GM19397 (cell line): ENCODE measurements at regions not wholly inside any gene's neighbourhood (a gene's known extent, or its start where the extent isn't known, plus 50 kb on each side); places are given as distances from the start of the nearest gene placed in this dataset.
"Not testable (repeated sequence)": the region's sequence is repeated elsewhere in the genome, so short reads cannot be mapped to it uniquely, and the experiment has no call there.

Experiments used
- ATAC-seq: cut with Tn5 transposase; IDR thresholded peaks from one replicate; pipeline ENCODE4 v1.9.1; 2021; ENCODE audit warnings: mild to moderate bottlenecking, moderate library complexity; ENCODE audit not compliant: unreplicated experiment

DNA sequence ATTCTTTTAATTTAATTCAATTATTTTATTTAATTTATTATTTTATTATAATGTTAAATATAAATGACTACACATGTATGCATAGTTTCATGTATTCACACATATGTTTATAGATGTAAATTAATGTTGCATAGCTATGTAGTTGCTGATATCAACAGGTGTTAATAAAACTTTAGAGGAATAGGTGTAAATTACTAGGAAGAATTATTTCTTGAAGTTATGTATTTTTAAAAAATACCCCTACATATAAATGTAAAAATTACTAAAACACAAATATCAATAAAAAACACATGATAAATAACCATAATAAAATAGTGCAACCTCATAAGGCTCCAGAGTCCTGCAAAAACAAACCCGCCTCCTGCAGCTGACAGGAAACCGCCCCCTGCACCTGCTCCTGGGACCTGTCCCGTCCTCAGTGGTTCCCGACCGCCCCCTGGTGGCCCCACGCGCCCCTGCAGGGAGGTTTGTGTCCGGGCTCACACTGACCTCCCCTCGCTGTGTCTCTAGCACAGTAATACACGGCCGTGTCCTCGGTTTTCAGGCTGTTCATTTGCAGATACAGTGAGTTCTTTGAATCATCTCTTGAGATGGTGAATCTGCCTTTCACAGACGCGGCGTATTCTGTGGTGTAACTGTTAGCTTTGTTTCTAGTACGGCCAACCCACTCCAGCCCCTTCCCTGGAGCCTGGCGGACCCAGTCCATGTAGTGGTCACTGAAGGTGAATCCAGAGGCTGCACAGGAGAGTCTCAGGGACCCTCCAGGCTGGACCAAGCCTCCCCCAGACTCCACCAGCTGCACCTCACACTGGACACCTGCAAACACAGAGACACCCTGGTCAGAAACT is 1264.0 kb downstream of the TMEM121 start:
- no peak for ATAC-seq

- ATAC-seq = no peak
Observed at GRCh38 chr14:106792543-106792942, 1266.2 kb downstream of the TMEM121 start.

DNA sequence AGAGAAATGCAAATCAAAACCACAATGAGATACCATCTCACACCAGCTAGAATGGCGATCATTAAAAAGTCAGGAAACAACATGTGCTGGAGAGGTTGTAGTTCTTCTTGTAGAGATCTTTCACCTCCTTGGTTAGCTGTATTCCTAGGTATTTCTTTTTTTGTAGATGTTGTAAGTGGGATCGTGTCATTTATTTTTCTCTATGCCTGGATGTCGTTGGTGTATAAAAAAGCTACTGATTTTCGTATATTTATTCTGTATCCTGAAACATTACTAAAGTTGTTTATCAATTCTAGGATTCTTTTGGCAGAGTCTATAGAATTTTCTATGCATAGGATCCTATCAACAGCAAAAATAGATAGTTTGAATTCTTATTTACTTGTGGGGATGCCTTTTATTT is 1271.8 kb downstream of the TMEM121 start:
- not testable (repeated sequence) for ATAC-seq

GRCh38 chr14:106802413-106803364 is 1276.3 kb downstream of the TMEM121 start:
- ATAC-seq = no peak

DNA sequence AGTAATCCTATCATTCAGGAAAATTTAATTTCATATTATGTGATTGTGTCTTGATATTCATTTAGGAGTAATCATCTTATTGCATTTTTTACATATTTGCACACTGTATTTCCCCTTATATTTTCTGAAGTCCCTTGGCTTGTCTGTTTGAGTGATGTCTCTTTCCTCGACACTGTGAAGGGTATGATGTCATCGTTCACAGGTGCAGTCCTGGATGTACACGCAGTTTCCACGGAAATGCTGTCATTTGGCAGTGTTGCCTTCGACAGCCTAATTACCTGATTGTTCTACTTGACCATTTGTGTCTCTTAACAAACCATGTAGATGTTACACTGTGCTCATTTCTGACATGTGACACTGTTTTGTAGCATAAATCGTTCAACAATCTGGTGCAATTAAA is 1277.0 kb downstream of the TMEM121 start:
- ATAC-seq = no peak

DNA sequence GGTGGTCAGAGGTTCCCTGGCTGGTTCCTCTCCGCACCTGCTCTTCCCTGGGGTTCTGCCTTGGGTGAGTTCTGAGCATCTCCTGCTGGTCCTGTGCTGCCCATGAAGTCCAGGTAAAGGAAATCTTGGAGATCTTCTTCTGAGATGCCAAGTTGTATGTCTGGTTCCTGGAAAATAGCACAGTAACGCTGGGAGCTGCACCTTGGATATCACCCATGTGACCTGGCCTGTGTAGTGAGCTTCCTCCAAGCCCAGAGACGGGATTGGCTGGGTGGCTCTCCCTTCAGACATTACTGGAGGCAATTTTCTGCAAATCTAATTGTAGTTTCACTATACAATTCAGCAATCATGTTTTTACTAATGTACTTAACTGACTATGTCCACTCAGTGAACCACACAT is 1281.1 kb downstream of the TMEM121 start:
- no peak for ATAC-seq

GRCh38 chr14:106808458-106808857 is 1282.1 kb downstream of the TMEM121 start:
- ATAC-seq = no peak

GRCh38 chr14:106808907-106809306 is 1282.5 kb downstream of the TMEM121 start:
- ATAC-seq = no peak

DNA sequence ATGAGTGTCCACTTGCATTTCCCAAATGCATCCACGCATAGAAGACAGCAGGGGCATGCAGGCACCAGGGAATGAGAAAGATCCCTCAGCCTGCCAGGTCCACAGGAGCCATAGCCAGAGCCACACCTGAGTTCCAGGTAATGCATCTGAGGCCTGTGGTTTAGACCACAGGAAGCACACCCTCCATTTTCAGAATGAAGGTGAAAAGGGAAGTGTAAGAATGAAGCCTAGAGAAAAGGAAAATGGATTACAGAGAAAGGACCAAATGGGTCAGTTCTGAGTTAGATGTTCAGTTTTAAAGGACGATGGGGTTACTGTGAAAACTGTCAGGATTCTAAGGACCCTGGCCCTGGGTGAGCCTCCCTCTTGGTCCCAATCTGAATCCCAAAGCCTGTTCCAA is 1283.2 kb downstream of the TMEM121 start:
- ATAC-seq = no peak

DNA sequence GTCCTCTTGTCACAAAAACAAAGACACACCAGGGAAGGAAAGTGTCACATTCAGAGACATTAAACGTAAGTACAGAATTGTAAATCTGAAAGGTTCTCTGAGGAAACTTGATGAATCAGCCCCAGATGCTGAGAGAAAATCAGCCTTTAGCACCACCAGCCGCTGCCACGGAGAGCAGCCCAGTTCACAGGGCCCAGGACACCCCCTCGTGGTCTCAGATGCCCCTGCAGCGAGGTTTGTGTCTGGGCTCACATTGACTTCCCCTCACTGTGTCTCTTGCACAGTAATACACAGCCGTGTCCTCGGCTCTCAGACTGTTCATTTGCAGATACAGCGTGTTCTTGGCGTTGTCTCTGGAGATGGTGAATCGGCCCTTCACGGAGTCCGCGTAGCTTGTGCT is 1283.8 kb downstream of the TMEM121 start:
- ATAC-seq = not testable (repeated sequence)

- ATAC-seq = no peak
Observed at GRCh38 chr14:106811162-106811561, 1284.8 kb downstream of the TMEM121 start.

DNA sequence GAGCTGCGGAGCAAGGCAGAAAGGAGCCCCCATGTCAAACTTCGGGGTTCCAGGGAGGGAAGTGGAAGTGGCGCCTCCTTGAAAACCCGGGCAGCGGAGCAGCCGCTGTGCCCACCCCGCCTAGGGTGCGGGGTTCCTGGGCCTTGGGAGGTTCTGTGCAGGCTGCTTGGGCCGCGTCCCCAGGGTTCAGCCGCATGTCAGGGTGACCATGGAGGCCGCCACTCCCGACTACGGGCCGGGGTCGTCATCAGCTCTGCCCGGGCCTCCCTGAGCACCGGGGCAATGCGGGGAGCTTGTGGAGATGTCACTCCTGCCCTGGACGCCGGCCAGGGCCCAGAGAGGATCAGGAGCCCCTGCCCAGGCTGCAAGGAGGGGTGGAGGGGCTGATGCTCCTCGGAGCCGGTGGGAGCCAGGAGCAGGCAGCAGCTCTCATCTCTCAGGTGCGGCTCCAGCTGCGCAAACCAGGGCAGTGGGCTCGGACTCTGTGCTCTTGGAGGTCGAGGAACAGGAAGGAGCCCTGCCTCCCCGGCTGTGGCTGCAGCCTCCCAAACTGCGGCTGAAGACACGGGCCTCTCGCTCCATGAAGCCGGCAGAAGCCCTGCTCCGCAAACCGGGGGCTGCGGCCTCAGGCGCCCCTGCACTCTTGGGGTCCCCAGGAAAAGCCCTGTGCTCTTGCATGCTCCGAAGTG is 1286.5 kb downstream of the TMEM121 start:
- ATAC-seq = no peak

DNA sequence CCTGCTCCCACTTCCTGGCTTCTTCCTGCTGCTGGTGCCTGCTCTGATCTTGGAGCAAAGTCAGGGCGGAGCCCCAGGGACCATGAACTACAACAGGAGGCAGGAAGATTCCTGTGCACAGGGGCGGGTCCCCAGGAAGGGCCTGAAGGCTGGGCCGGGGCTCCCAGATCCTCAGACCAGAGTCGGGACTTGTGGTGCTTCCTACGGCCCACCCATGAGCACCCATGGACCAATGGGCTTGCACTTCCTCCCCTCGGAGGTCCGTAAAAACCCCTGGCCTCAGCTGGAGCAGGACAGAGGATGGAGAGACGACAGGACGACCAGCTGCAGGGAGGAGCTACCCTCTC is 1287.1 kb downstream of the TMEM121 start:
- no peak for ATAC-seq

GRCh38 chr14:106820119-106820518 is 1293.7 kb downstream of the TMEM121 start:
- ATAC-seq = no peak

- ATAC-seq = no peak
Observed at GRCh38 chr14:106821119-106821518, 1294.7 kb downstream of the TMEM121 start.

DNA sequence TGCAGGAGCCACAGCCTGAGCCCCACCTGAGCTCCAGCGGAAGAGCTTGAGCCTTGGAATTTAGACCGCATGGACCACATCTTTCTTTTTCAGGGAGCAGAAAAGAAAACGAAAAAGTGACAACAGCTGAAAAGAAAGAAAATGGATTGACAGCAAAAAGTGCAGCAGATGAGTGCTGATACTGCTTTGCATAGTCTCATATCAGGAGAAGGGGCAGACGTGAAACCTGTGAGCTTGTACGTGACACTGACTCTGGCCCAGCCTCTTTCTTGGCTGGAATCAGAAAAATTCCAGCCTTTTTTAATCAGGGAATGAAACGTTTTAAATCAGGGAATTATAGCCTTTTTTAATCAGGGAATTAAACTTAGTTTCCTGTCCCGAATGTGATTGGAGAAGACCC is 1296.5 kb downstream of the TMEM121 start:
- no peak for ATAC-seq

- ATAC-seq = no peak
Observed at GRCh38 chr14:106823552-106823951, 1297.2 kb downstream of the TMEM121 start.

GRCh38 chr14:106826833-106827369 is 1300.5 kb downstream of the TMEM121 start:
- ATAC-seq = no peak

GRCh38 chr14:106831322-106831720 is 1304.9 kb downstream of the TMEM121 start:
- ATAC-seq = no peak

GRCh38 chr14:106837870-106838269 is 1311.5 kb downstream of the TMEM121 start:
- no peak for ATAC-seq
